CD4-positive, alpha-beta memory T cell (primary cell): ENCODE measurements at regions not wholly inside any gene's neighbourhood (a gene's known extent, or its start where the extent isn't known, plus 50 kb on each side); places are given as distances from the start of the nearest gene placed in this dataset.

ENCODE experiments used
- CTCF ChIA-PET: fragments of 350-600 bp; sonication (Branson Sonifier 250); formaldehyde crosslinking; loops from one replicate; lab custom pipeline; 2021; ENCODE audit warnings: inconsistent platforms; ENCODE audit not compliant: partially characterized antibody; lab: Charles Lee
- POLR2A ChIA-PET: fragments of 350-600 bp; sonication (Branson Sonifier 250); formaldehyde crosslinking; loops from one replicate; lab custom pipeline; 2021; ENCODE audit not compliant: partially characterized antibody; lab: Charles Lee
- DNase-seq, 5 donors: peaks; one replicate each; pipeline versions ENCODE4 v3.0.0 to v3.0.0-alpha.2; 2020 to 2022; ENCODE audit warnings: mixed read lengths in 1 of 5
- H3K27ac ChIP-seq: one replicate; pipeline ENCODE4 v1.7.0; 2013; ENCODE audit warnings: low read depth, low read length
- H3K27me3 ChIP-seq: 2 replicates; pipeline ENCODE4 v1.7.0; 2013; ENCODE audit warnings: mild to moderate bottlenecking, low read length, moderate library complexity; ENCODE audit not compliant: insufficient read depth
- H3K36me3 ChIP-seq: 2 replicates; pipeline ENCODE4 v1.7.0; 2013; ENCODE audit warnings: mild to moderate bottlenecking, low read length, moderate library complexity; ENCODE audit not compliant: insufficient read depth
- H3K4me1 ChIP-seq: 2 replicates; pipeline ENCODE4 v1.7.0; 2013; ENCODE audit warnings: mild to moderate bottlenecking, low read length, moderate library complexity; ENCODE audit not compliant: insufficient read depth
- H3K4me3 ChIP-seq, 2 donors: one replicate each; pipeline ENCODE4 v1.7.0; 2013; ENCODE audit warnings: low read length in 2 of 2, mild to moderate bottlenecking in 1 of 2
- H3K9me3 ChIP-seq, 2 donors: one replicate each; pipeline ENCODE4 v1.7.0; 2013; ENCODE audit warnings: low read length in 2 of 2, control low read depth in 1 of 2; ENCODE audit not compliant: control insufficient read depth in 1 of 2
- H3K27ac Mint-ChIP-seq, 7 donors: one replicate each; pipeline ENCODE4 v1.8.0; 2020 to 2021; ENCODE audit warnings: mixed read lengths in 7 of 7, mild to moderate bottlenecking in 6 of 7, inconsistent platforms in 3 of 7, moderate library complexity in 3 of 7
- H3K27me3 Mint-ChIP-seq, 2 donors: one replicate each; pipeline ENCODE4 v1.8.0; 2020 to 2021; ENCODE audit warnings: mixed read lengths in 2 of 2
- H3K36me3 Mint-ChIP-seq, 2 donors: one replicate each; pipeline ENCODE4 v1.8.0; 2020 to 2021; ENCODE audit warnings: mixed read lengths in 2 of 2, inconsistent platforms in 1 of 2, mild to moderate bottlenecking in 1 of 2
- H3K4me1 Mint-ChIP-seq, 4 donors: one replicate each; pipeline ENCODE4 v1.8.0; 2020 to 2021; ENCODE audit warnings: mixed read lengths in 4 of 4, mild to moderate bottlenecking in 1 of 4
- H3K4me3 Mint-ChIP-seq, 8 donors: one replicate each; pipeline ENCODE4 v1.8.0; 2020 to 2021; ENCODE audit warnings: mixed read lengths in 8 of 8, mild to moderate bottlenecking in 7 of 8, moderate library complexity in 6 of 8, inconsistent platforms in 3 of 8
- H3K9me3 Mint-ChIP-seq, 8 donors: one replicate each; pipeline ENCODE4 v1.8.0; 2020 to 2021; ENCODE audit warnings: mixed read lengths in 8 of 8, mild to moderate bottlenecking in 5 of 8, inconsistent platforms in 3 of 8, moderate library complexity in 1 of 8
- intact Hi-C: fragments of 100-400 bp; cut with micrococcal nuclease; formaldehyde crosslinking; loops from one replicate; pipeline ENCODE4 v1.15.1; 2023

GRCh38 chr2:120441744-120442471, 96.0 kb downstream of the INHBB start:
- peaks cover 4% of the 10 kb centered on the region for H3K4me1 ChIP-seq
- H3K27me3 ChIP-seq: no peaks in the 10 kb centered on the region
- H3K27ac ChIP-seq: no peak overlapping the region
- POLR2A ChIA-PET: no interaction called here
- intact Hi-C loops: no loop called here
- H3K27ac Mint-ChIP-seq: peak overlapping the region in 1 of 7 donors; percentile 25
- H3K4me3 ChIP-seq: no peak overlapping the region
- DNase-seq: no peak
- CTCF ChIA-PET: no interaction called here
- no peaks in the 10 kb centered on the region for H3K36me3 Mint-ChIP-seq
- peaks cover 0 to 10% (median 3%) of the 10 kb centered on the region in 4 donors for H3K4me1 Mint-ChIP-seq
- H3K36me3 ChIP-seq: no peaks in the 10 kb centered on the region
- peaks cover 28 to 45% of the 10 kb centered on the region in 2 donors for H3K27me3 Mint-ChIP-seq
- peaks cover 0 to 2% (median 0%) of the 10 kb centered on the region in 8 donors for H3K9me3 Mint-ChIP-seq
- H3K9me3 ChIP-seq: no peaks in the 10 kb centered on the region
- H3K4me3 Mint-ChIP-seq: peak overlapping the region in 3 of 8 donors; percentile 38 to 60 (median 54)

DNA sequence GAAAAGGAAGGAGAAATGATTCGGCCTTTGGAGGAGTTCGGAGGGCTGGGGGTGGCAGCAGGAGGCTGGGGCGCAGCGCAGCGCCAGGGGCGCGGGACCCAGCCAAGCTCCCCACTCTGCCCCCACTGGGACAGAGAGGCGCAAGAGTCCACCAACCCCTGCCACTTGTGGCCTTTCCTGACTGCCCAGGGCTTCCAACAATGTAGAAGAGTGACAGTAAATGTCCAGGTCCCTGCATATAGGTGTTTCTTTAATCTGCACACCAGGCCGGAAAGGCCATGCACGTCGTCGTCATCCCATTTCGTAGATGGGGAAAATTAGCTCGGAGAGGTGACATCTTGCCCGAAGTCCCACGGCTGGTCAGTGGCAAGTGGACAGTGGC, 96.6 kb downstream of the INHBB start:
- Histone ChIP-seq H3K9me3 (no peaks in the 10 kb centered on the region), H3K36me3 (no peaks in the 10 kb centered on the region), H3K4me1 (peaks cover 4% of the 10 kb centered on the region), H3K4me3 (no peak overlapping the region), H3K27me3 (no peaks in the 10 kb centered on the region), H3K27ac (no peak overlapping the region)
- H3K9me3 Mint-ChIP-seq: peaks cover 0 to 2% (median 0%) of the 10 kb centered on the region in 8 donors
- peaks cover 0 to 10% (median 3%) of the 10 kb centered on the region in 4 donors for H3K4me1 Mint-ChIP-seq
- CTCF ChIA-PET: no interaction called here
- no peak overlapping the region for H3K27ac Mint-ChIP-seq
- no peak for DNase-seq
- H3K36me3 Mint-ChIP-seq: no peaks in the 10 kb centered on the region
- POLR2A ChIA-PET: no interaction called here
- H3K27me3 Mint-ChIP-seq: peaks cover 28 to 45% of the 10 kb centered on the region in 2 donors
- peak overlapping the region in 7 of 8 donors; percentile 3 to 63 (median 45) for H3K4me3 Mint-ChIP-seq
- intact Hi-C loops: no loop called here

- H3K27ac Mint-ChIP-seq: no peak overlapping the region
These were observed 97.1 kb downstream of the INHBB start for GRCh38 chr2:120442923-120443571.

GRCh38 chr2:120443946-120444345, 98.0 kb downstream of the INHBB start:
- H3K4me1 ChIP-seq: peaks cover 4% of the 10 kb centered on the region
- CTCF ChIA-PET: no interaction called here
- DNase-seq: no peak
- no peak overlapping the region for H3K27ac ChIP-seq
- peaks cover 26 to 40% of the 10 kb centered on the region in 2 donors for H3K27me3 Mint-ChIP-seq
- peaks cover 0 to 2% (median 0%) of the 10 kb centered on the region in 8 donors for H3K9me3 Mint-ChIP-seq
- no peak overlapping the region for H3K4me3 ChIP-seq
- H3K27me3 ChIP-seq: no peaks in the 10 kb centered on the region
- no peaks in the 10 kb centered on the region for H3K36me3 Mint-ChIP-seq
- H3K27ac Mint-ChIP-seq: no peak overlapping the region
- intact Hi-C loops: no loop called here
- peaks cover 0 to 10% (median 3%) of the 10 kb centered on the region in 4 donors for H3K4me1 Mint-ChIP-seq
- POLR2A ChIA-PET: no interaction called here
- H3K9me3 ChIP-seq: no peaks in the 10 kb centered on the region
- H3K4me3 Mint-ChIP-seq: no peak overlapping the region
- no peaks in the 10 kb centered on the region for H3K36me3 ChIP-seq

More at GRCh38 chr2:120442923-120443571, 97.1 kb downstream of the INHBB start:
- ChIA-PET CTCF (no interaction called here), POLR2A (no interaction called here)
- no peaks in the 10 kb centered on the region for H3K36me3 Mint-ChIP-seq
- no peak overlapping the region for H3K4me3 ChIP-seq
- peak in 1 of 5 donors; percentile 3 for DNase-seq
- H3K36me3 ChIP-seq: no peaks in the 10 kb centered on the region
- H3K4me1 ChIP-seq: peaks cover 4% of the 10 kb centered on the region
- H3K9me3 ChIP-seq: no peaks in the 10 kb centered on the region
- intact Hi-C loops: no loop called here
- no peak overlapping the region for H3K27ac ChIP-seq
- H3K4me3 Mint-ChIP-seq: peak overlapping the region; percentile 25 to 68 (median 60)
- no peaks in the 10 kb centered on the region for H3K27me3 ChIP-seq
- peaks cover 0 to 10% (median 3%) of the 10 kb centered on the region in 4 donors for H3K4me1 Mint-ChIP-seq
- H3K9me3 Mint-ChIP-seq: peaks cover 0 to 2% (median 0%) of the 10 kb centered on the region in 8 donors
- peaks cover 26 to 42% of the 10 kb centered on the region in 2 donors for H3K27me3 Mint-ChIP-seq

DNA sequence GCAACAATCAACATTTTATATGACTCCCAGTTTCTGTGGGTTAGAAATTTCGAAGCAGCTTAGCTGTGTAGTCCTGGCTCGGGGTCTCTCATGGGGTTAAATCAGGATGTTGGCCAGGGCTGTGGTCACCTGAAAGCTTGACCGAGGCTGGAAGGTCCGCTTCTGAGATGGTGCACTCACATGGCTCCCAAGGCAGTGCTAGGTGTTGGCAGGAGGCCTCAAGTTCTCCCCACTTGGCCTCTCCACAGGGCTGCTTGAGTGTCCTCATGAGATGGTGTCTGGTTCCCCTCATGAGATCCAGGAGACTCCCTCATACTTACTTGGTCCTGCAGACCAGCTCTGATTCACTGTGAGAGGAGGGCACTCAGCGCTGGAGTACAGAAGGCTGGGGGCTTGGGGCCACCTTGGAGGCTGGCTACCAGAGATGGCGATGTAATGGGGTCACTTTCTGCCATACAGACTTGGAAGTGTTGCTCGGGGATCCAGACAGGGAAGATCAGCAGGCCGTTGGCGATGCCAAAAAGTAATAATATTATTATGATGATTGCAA, 98.8 kb downstream of the INHBB start:
- no peak overlapping the region for H3K27ac ChIP-seq
- H3K27me3 ChIP-seq: no peaks in the 10 kb centered on the region
- POLR2A ChIA-PET: no interaction called here
- no peaks in the 10 kb centered on the region for H3K9me3 Mint-ChIP-seq
- DNase-seq: no peak
- peaks cover 4% of the 10 kb centered on the region for H3K4me1 ChIP-seq
- intact Hi-C loops: no loop called here
- H3K36me3 Mint-ChIP-seq: no peaks in the 10 kb centered on the region
- peaks cover 0 to 10% (median 3%) of the 10 kb centered on the region in 4 donors for H3K4me1 Mint-ChIP-seq
- no peak overlapping the region for H3K4me3 Mint-ChIP-seq
- H3K4me3 ChIP-seq: no peak overlapping the region
- H3K9me3 ChIP-seq: no peaks in the 10 kb centered on the region
- no peak overlapping the region for H3K27ac Mint-ChIP-seq
- peaks cover 30 to 40% of the 10 kb centered on the region in 2 donors for H3K27me3 Mint-ChIP-seq
- H3K36me3 ChIP-seq: no peaks in the 10 kb centered on the region
- CTCF ChIA-PET: no interaction called here

DNA sequence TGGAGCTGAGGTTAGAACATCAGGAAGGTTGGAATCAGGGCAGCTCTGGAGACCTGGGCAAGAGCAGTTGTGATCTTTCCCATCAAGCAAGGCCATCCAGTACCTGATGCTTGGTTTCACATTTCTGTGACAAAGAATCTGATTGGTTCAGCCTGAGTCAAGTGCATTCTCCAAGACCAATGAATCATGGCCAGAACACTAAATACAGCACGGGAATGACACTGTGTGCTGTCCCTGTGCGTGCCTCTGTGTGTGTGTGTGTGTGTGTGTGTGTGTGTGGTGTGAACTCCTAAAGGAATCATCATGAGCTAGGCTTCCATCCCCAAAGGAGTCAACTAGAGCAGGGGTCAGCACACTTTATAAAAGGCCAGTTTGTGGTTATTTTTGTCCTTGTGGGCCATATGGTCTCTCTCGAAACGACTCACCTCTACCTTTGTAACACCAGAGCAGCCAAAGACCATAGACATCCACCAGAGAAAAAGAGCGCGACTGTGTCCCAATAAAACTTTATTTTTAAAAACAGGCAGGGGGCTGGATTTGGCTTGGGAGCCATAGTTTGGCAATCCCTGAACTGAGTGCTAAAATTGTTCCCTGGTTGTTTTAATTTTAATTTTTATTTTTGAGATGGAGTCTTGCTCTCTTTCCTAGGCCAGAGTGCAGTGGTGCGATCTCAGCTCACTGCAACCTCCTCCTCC, 99.7 kb downstream of the INHBB start:
- intact Hi-C loops: no loop called here
- H3K9me3 ChIP-seq: no peaks in the 10 kb centered on the region
- H3K4me3 ChIP-seq: no peak overlapping the region
- DNase-seq: no peak
- H3K27ac ChIP-seq: no peak overlapping the region
- H3K36me3 ChIP-seq: no peaks in the 10 kb centered on the region
- no peaks in the 10 kb centered on the region for H3K9me3 Mint-ChIP-seq
- ChIA-PET CTCF (no interaction called here), POLR2A (no interaction called here)
- H3K27ac Mint-ChIP-seq: no peak overlapping the region
- H3K27me3 Mint-ChIP-seq: peaks cover 27 to 34% of the 10 kb centered on the region in 2 donors
- no peaks in the 10 kb centered on the region for H3K27me3 ChIP-seq
- H3K4me3 Mint-ChIP-seq: no peak overlapping the region
- H3K4me1 ChIP-seq: peaks cover 4% of the 10 kb centered on the region
- no peaks in the 10 kb centered on the region for H3K36me3 Mint-ChIP-seq
- H3K4me1 Mint-ChIP-seq: peaks cover 0 to 10% (median 3%) of the 10 kb centered on the region in 4 donors
